ENCODE measurements at regions not wholly inside any gene's neighbourhood (a gene's known extent, or its start where the extent isn't known, plus 50 kb on each side); places are given as distances from the start of the nearest gene placed in this dataset.

DNA sequence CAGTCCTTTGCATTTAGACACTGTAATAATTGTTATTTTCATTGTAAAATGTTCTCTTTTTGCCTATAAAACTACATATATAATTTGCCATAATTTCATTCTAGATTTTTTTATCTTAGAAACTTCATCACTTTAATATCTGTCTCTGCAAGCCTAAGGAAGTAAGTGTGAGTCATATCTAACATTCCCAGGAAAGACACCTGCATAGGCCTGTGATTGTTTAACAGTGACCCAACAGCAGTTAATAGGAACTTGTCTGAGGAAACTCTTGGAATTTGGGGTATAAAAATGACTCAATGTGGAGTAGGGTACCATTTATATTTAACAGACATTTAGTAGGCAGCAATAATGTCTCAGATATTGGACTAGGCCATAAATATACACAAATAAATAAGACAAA lies 229.2 kb upstream of the FAM174A start:
- Histone ChIP-seq H3K36me3 (ENCODE audit: insufficient read depth, low read length) (no peaks in the 10 kb centered on the region), H3K27me3 (ENCODE audit: insufficient read depth, low read length, poor library complexity) (no peaks in the 10 kb centered on the region), H3K4me1 (ENCODE audit: insufficient read depth, low read length) (no peaks in the 10 kb centered on the region), H2AFZ (ENCODE audit: low read depth, low read length) (no peak overlapping the region), H3K4me3 (ENCODE audit: low read depth in 1 of 2, low read length in 2 of 2) (no peak overlapping the region), H3K9ac (ENCODE audit: low read depth, low read length) (no peak overlapping the region), H4K20me1 (ENCODE audit: insufficient read depth, low read length) (no peaks in the 10 kb centered on the region), H3K79me2 (ENCODE audit: insufficient read depth, low read length) (no peaks in the 10 kb centered on the region), H3K4me2 (ENCODE audit: insufficient read depth, low read length) (no peak overlapping the region), H3K27ac (ENCODE audit: low read length) (no peak overlapping the region), H3K9me3 (ENCODE audit: insufficient read depth, low read length, severe bottlenecking) (no peaks in the 10 kb centered on the region)
- ATAC-seq (ENCODE audit: insufficient read depth, low read depth) (no peak), DNase-seq (no peak)
- TF ChIP-seq EZH2 (IDR thresholded peaks at IDR 0.05; ENCODE audit: borderline replicate concordance, low read depth, low read length, severe bottlenecking), result no peak
- TF ChIP-seq, protein P1, sequence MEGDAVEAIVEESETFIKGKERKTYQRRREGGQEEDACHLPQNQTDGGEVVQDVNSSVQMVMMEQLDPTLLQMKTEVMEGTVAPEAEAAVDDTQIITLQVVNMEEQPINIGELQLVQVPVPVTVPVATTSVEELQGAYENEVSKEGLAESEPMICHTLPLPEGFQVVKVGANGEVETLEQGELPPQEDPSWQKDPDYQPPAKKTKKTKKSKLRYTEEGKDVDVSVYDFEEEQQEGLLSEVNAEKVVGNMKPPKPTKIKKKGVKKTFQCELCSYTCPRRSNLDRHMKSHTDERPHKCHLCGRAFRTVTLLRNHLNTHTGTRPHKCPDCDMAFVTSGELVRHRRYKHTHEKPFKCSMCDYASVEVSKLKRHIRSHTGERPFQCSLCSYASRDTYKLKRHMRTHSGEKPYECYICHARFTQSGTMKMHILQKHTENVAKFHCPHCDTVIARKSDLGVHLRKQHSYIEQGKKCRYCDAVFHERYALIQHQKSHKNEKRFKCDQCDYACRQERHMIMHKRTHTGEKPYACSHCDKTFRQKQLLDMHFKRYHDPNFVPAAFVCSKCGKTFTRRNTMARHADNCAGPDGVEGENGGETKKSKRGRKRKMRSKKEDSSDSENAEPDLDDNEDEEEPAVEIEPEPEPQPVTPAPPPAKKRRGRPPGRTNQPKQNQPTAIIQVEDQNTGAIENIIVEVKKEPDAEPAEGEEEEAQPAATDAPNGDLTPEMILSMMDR (IDR thresholded peaks at IDR 0.05; ENCODE audit: borderline replicate concordance, extremely low read depth, low read length, poor library complexity, severe bottlenecking), result no peak

- no peaks in the 10 kb centered on the region for H3K9me3 ChIP-seq (ENCODE audit: insufficient read depth, low read length, severe bottlenecking)
- no peak overlapping the region for H3K9ac ChIP-seq (ENCODE audit: low read depth, low read length)
- no peaks in the 10 kb centered on the region for H3K79me2 ChIP-seq (ENCODE audit: insufficient read depth, low read length)
- no peak overlapping the region for H2AFZ ChIP-seq (ENCODE audit: low read depth, low read length)
- no peaks in the 10 kb centered on the region for H3K27me3 ChIP-seq (ENCODE audit: insufficient read depth, low read length, poor library complexity)
- H3K4me2 ChIP-seq (ENCODE audit: insufficient read depth, low read length), result no peak overlapping the region
- TF ChIP-seq EZH2 (IDR thresholded peaks at IDR 0.05; ENCODE audit: borderline replicate concordance, low read depth, low read length, severe bottlenecking), result no peak
- TF ChIP-seq, protein P1 (IDR thresholded peaks at IDR 0.05; ENCODE audit: borderline replicate concordance, extremely low read depth, low read length, poor library complexity, severe bottlenecking), result no peak
- DNase-seq (no peak), ATAC-seq (ENCODE audit: insufficient read depth, low read depth) (no peak)
- no peaks in the 10 kb centered on the region for H3K36me3 ChIP-seq (ENCODE audit: insufficient read depth, low read length)
- no peak overlapping the region for H3K27ac ChIP-seq (ENCODE audit: low read length)
- H4K20me1 ChIP-seq (ENCODE audit: insufficient read depth, low read length), result no peaks in the 10 kb centered on the region
- no peaks in the 10 kb centered on the region for H3K4me1 ChIP-seq (ENCODE audit: insufficient read depth, low read length)
- H3K4me3 ChIP-seq (ENCODE audit: low read depth in 1 of 2, low read length in 2 of 2), result no peak overlapping the region
Measured at GRCh38 chr5:100303216-100303615, 232.0 kb upstream of the FAM174A start.

DNA sequence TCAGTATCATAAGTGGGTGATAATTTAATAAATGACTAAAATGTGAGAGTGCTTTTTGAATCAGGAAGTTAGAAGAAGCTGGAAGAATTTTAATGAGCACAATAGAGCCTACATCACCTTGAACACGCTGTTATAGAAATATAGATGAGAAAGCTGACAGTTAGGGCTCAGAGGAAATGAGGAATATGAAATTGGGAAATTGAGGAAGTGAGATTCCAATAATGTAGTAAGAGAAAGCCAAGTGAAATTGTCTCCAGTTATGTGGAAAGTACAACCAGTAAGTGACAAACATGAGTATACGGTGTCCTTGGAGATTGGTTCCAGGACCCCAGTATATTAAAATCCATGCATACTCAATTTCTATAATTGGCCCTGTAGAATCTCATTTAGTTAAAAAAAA lies 235.9 kb upstream of the FAM174A start:
- no peaks in the 10 kb centered on the region for H3K27me3 ChIP-seq (ENCODE audit: insufficient read depth, low read length, poor library complexity)
- no peak for ATAC-seq (ENCODE audit: insufficient read depth, low read depth)
- no peaks in the 10 kb centered on the region for H4K20me1 ChIP-seq (ENCODE audit: insufficient read depth, low read length)
- TF ChIP-seq EZH2 (IDR thresholded peaks at IDR 0.05; ENCODE audit: borderline replicate concordance, low read depth, low read length, severe bottlenecking), result no peak
- TF ChIP-seq, protein P1 (IDR thresholded peaks at IDR 0.05; ENCODE audit: borderline replicate concordance, extremely low read depth, low read length, poor library complexity, severe bottlenecking), result no peak
- no peaks in the 10 kb centered on the region for H3K4me1 ChIP-seq (ENCODE audit: insufficient read depth, low read length)
- no peaks in the 10 kb centered on the region for H3K36me3 ChIP-seq (ENCODE audit: insufficient read depth, low read length)
- DNase-seq, result no peak
- no peak overlapping the region for H2AFZ ChIP-seq (ENCODE audit: low read depth, low read length)
- H3K4me2 ChIP-seq (ENCODE audit: insufficient read depth, low read length), result no peak overlapping the region
- no peak overlapping the region for H3K9ac ChIP-seq (ENCODE audit: low read depth, low read length)
- no peak overlapping the region for H3K4me3 ChIP-seq (ENCODE audit: low read depth in 1 of 2, low read length in 2 of 2)
- H3K9me3 ChIP-seq (ENCODE audit: insufficient read depth, low read length, severe bottlenecking), result no peaks in the 10 kb centered on the region
- no peak overlapping the region for H3K27ac ChIP-seq (ENCODE audit: low read length)
- no peaks in the 10 kb centered on the region for H3K79me2 ChIP-seq (ENCODE audit: insufficient read depth, low read length)

DNA sequence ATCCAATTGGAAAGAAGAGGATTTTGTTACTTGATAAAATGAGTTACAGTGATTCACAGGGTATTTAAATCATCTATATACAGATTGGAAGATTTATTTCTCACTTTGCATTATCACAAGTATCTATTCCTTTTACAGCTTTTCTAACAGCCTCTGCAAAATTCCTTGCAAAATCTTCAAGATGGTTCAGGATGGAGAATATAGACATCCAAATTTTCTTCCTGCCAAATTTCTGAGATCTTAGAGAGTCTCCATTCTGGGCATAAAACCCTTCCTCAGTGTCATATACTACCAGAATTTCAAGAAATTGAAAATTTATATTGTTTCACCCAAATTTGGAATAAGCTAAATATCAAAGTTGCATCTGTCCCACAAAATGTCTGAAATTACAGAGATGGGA lies 259.1 kb upstream of the FAM174A start:
- no peak for ATAC-seq (ENCODE audit: insufficient read depth, low read depth)
- TF ChIP-seq EZH2 (IDR thresholded peaks at IDR 0.05; ENCODE audit: borderline replicate concordance, low read depth, low read length, severe bottlenecking), result no peak
- TF ChIP-seq, protein P1 (IDR thresholded peaks at IDR 0.05; ENCODE audit: borderline replicate concordance, extremely low read depth, low read length, poor library complexity, severe bottlenecking), result no peak
- no peak for DNase-seq

More for the DNA sequence above, 259.1 kb upstream of the FAM174A start:
- no peaks in the 10 kb centered on the region for H3K9me3 ChIP-seq (ENCODE audit: insufficient read depth, low read length, severe bottlenecking)
- H3K27me3 ChIP-seq (ENCODE audit: insufficient read depth, low read length, poor library complexity), result peaks cover 4% of the 10 kb centered on the region
- no peaks in the 10 kb centered on the region for H4K20me1 ChIP-seq (ENCODE audit: insufficient read depth, low read length)
- no peak overlapping the region for H3K4me3 ChIP-seq (ENCODE audit: low read depth in 1 of 2, low read length in 2 of 2)
- H3K36me3 ChIP-seq (ENCODE audit: insufficient read depth, low read length), result no peaks in the 10 kb centered on the region
- H3K79me2 ChIP-seq (ENCODE audit: insufficient read depth, low read length), result no peaks in the 10 kb centered on the region
- H3K27ac ChIP-seq (ENCODE audit: low read length), result no peak overlapping the region
- H3K4me1 ChIP-seq (ENCODE audit: insufficient read depth, low read length), result no peaks in the 10 kb centered on the region
- no peak overlapping the region for H3K4me2 ChIP-seq (ENCODE audit: insufficient read depth, low read length)
- no peak overlapping the region for H2AFZ ChIP-seq (ENCODE audit: low read depth, low read length)
- H3K9ac ChIP-seq (ENCODE audit: low read depth, low read length), result no peak overlapping the region
